GM12875 (cell line): ENCODE measurements at regions not wholly inside any gene's neighbourhood (a gene's known extent, or its start where the extent isn't known, plus 50 kb on each side); places are given as distances from the start of the nearest gene placed in this dataset.

Experiments used
- H3K4me3 ChIP-seq: one replicate; pipeline ENCODE4 v1.5.1; 2011; ENCODE audit warnings: low read depth, low read length, control low read depth
- CTCF ChIP-seq: IDR thresholded peaks from 2 replicates; pipeline ENCODE4 v1.5.1; 2011; ENCODE audit warnings: low read depth, mild to moderate bottlenecking, control low read depth, inconsistent platforms, low read length, moderate library complexity, borderline replicate concordance; ENCODE audit not compliant: insufficient read depth

GRCh38 chr5:98986587-98986986, 57.8 kb upstream of the CHD1 start:
- no peak overlapping the region for H3K4me3 ChIP-seq
- no peak for TF ChIP-seq CTCF

DNA sequence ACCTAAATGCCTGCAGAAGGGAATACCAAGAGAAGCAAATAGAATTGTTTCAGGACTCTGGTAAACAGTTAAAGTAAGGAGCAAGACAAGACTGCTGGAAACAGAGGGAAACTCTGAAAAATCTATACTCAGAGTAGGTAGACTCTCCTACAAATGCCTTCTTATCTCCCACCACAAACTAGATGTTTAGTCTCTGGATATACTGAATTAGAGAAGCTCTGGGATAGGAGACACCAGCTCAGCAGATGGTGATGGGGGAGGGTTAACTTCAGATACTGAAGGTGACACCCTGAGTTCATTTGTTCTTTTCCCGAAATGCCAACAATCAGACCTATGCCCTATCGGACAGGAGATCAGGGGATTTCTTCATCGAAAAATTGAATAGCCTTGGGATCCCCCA, 54.1 kb upstream of the CHD1 start:
- H3K4me3 ChIP-seq: no peak overlapping the region
- no peak for TF ChIP-seq CTCF
